GM13977 (cell line): ENCODE measurements at regions not wholly inside any gene's neighbourhood (a gene's known extent, or its start where the extent isn't known, plus 50 kb on each side); places are given as distances from the start of the nearest gene placed in this dataset.

Source experiments
- DNase-seq: peaks from one replicate; pipeline ENCODE4 v3.0.0; 2012; ENCODE audit warnings: low spot score
- in situ Hi-C: fragments of 300-500 bp; cut with MboI; formaldehyde crosslinking; loops from one replicate; pipeline ENCODE4 v1.12.0; 2022; ENCODE audit warnings: low sequenced_read_pairs, low pct_unique_long_range_greater_than_20kb, mixed read lengths, inconsistent platforms; ENCODE audit not compliant: unreplicated experiment
- TF ChIP-seq, protein P1 (sequence below): IDR thresholded peaks from 2 replicates; pipeline ENCODE4 v1.5.1; 2012; ENCODE audit warnings: mild to moderate bottlenecking, control low read depth; ENCODE audit not compliant: insufficient read depth; ENCODE audit errors: extremely low read depth, missing control alignments

DNA sequence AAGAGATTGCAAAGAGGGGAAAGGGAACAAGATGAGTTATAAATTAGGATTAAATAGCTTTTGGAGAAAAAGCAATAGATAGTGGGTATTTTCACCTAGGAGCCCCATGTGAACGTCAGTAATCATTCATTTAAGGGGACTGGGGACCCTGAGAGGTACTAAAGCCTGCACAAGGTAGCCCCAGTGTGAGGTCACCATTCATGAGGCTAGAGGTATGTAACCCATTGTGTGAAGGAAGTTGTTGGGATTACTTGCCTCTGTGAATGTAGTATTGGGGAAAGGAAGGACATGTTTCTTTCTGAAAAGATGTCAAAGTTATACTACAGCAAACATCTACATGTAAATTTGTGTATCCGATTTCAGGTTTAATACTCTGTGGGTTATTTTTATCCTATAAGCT lies 276.8 kb downstream of the TBX15 start:
- TF ChIP-seq, protein P1, sequence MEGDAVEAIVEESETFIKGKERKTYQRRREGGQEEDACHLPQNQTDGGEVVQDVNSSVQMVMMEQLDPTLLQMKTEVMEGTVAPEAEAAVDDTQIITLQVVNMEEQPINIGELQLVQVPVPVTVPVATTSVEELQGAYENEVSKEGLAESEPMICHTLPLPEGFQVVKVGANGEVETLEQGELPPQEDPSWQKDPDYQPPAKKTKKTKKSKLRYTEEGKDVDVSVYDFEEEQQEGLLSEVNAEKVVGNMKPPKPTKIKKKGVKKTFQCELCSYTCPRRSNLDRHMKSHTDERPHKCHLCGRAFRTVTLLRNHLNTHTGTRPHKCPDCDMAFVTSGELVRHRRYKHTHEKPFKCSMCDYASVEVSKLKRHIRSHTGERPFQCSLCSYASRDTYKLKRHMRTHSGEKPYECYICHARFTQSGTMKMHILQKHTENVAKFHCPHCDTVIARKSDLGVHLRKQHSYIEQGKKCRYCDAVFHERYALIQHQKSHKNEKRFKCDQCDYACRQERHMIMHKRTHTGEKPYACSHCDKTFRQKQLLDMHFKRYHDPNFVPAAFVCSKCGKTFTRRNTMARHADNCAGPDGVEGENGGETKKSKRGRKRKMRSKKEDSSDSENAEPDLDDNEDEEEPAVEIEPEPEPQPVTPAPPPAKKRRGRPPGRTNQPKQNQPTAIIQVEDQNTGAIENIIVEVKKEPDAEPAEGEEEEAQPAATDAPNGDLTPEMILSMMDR: no peak
- in situ Hi-C loops: no loop called here

DNA sequence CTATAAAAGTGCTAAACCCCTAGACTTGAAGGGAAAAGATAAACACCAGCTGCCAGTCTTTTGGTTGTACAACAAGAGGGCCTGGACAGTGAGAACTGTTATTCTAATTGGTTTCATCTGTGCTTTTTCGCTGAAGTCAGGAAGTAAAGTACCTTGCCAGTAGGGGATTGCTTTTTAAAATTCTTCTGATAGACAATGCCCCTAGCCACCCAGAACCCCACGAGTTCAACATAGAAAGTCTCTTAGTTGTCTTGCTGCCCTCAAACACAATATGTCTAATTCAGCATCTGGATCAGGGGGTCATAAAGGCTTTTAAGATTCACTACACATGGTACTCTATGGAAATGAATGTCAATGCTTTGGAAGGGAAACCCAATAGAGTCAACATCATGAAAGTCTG lies 289.2 kb downstream of the TBX15 start:
- TF ChIP-seq, protein P1: no peak
- no peak for DNase-seq
- in situ Hi-C loops: no loop called here

More for the DNA sequence above, 276.8 kb downstream of the TBX15 start:
- DNase-seq: no peak

DNA sequence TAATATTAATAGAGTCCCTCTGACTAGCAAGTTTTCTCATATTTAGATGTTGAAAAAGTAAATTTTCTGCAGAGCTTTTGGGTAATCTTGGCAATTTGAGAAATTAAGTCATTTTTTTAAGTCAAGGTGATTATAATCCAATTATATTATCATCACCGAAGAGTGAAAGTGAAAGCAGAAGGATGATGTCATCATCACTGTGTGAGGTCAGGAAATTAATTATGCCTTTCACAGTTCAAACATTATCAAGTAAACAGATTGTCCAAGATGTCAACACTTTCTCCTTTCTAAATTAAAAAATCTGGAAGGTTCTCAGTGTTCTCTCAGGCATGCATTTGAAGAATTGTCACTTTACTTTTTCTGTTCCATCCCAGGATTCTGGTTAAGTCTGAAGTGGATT lies 296.0 kb downstream of the TBX15 start:
- no peak for DNase-seq
- TF ChIP-seq, protein P1: no peak
- in situ Hi-C loops: no loop called here

DNA sequence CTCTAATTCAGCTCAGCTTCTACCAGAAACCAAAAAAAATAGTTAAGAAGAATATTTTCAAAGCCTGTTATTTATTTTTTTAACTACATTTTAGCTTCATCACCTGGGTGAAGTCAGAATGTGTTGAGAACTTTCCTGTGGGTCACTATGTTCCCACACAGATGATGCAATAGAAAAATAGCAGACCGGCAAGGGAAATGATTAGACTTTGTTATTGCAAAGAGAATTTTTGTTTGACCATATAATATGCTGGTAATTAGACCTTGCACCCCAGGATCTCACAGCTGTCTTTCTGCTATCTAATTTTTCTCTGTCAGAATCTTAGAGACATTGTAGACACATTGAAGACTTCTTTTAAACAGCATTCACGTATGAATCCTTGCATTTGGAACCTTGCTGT lies 299.3 kb downstream of the TBX15 start:
- in situ Hi-C loops: no loop called here
- TF ChIP-seq, protein P1: no peak
- DNase-seq: no peak

DNA sequence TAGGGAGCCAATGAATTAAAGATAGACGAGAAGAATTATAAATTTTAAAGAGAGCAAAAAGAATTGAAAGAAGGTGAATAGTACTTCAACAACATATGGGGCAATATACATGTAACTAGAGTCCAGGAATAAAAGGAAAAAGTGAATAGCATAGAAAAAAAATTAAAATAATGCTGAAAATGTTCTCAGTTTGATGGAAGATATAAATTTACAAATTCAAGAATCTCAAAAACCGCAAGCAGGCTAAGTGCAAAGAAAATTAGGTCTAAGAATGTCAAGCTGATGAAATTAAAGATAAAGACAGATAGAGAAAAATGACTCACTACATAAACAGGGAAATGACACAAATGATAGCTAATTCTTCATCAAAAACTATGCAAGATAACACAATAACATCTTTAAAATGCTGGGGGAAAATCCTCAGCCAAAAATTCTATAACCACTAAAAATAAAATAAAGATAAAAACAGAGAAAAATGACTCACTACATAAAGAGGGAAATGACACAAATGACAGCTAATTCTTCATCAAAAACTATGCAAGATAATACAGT lies 326.3 kb downstream of the TBX15 start:
- in situ Hi-C loops: no loop called here
- TF ChIP-seq, protein P1: no peak
- no peak for DNase-seq

DNA sequence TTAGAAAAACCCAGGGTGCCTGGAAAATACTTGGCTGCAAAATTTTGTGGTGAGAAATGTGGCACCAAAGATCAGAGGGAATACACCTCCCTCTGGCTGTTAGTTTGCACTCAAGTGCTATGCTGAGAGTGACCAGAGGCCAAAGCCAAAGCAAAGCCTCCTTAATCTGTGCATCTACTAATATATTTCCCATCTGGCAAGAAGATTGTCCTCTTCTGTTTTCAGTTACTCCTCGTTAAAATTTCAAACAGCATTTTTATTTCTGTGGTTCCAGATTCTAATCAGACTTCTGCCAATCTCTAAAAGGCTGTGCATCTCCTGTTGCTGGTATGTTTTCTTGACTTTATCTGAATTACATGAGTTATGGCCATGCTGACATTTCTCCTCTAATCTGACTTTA lies 327.4 kb downstream of the TBX15 start:
- TF ChIP-seq, protein P1: no peak
- in situ Hi-C loops: no loop called here
- no peak for DNase-seq

DNA sequence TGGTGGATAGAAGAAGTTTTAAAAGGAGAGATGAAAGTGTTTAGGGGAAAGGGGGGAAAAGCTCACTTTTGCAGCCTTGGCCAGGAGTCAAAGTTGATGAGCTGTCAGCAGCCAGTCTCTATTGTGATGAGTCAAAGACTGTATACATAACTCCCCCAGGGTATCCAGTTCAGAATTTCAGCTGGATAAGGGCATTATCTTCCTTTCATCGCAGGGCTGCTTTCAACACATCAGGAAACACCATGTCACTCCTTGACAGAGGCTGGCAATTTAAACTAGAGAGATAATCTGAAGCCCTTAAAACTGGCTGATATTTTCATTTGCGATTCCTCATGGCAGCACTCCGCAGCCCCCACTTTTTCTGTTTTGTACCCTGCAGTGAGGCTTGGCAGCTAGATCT lies 328.5 kb downstream of the TBX15 start:
- in situ Hi-C loops: no loop called here

More for the DNA sequence above, 328.5 kb downstream of the TBX15 start:
- DNase-seq: no peak
- TF ChIP-seq, protein P1: no peak
